GM11168 (cell line): ENCODE measurements at regions not wholly inside any gene's neighbourhood (a gene's known extent, or its start where the extent isn't known, plus 50 kb on each side); places are given as distances from the start of the nearest gene placed in this dataset.
"Not testable (repeated sequence)": the region's sequence is repeated elsewhere in the genome, so short reads cannot be mapped to it uniquely, and the experiment has no call there.

Source experiments
- in situ Hi-C: fragments of 300-500 bp; cut with MboI; formaldehyde crosslinking; loops from one replicate; pipeline ENCODE4 v1.12.0; 2022; ENCODE audit warnings: low sequenced_read_pairs; ENCODE audit not compliant: unreplicated experiment

DNA sequence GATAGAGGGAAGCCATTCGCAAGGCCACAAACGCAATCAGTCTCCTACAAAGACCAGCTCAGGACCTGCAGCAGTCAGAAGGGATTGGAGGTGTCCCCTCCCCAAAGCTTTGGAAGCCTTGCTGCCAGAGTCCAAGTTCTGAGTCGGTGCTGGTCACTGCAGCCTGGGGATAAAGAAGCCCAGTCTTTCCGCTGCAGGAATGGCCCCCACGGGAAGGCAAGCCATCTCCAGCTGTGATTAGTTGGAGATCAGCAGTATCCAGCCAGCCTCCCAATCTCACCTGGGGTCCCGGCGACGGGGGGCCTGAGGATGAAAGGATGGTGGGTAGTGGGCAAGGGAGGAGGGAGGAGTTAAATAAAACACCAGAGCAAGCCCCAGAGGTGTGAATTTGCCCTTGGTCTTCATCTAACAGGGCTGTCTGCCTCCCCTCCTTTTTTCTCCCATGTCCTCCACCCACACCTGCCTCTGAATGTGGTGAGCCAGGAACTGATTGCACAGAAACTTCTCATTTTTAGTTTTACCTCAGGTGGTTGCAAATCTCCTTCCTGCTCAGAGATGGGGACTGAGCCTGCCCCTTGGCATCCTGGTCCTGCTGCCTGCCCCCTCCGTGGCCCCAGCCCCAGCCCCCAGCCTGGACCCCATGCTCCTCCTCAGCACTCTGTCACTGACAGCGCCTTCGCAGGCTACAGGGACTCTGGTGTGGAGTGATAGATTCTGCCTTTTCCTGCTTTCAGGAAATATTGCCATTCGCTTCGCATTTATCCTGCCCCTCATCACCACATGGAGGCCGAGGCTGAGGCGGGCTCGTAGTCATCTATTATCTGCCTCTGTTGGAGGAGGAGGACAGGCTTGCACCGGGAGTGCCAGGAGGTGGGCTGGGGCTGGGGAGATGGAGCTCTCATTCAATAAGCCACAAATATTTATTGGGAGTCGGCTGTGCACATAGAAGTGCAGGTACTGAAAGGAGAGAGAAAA, 262.9 kb upstream of the SDK2 start:
- in situ Hi-C loops = no loop called here

DNA sequence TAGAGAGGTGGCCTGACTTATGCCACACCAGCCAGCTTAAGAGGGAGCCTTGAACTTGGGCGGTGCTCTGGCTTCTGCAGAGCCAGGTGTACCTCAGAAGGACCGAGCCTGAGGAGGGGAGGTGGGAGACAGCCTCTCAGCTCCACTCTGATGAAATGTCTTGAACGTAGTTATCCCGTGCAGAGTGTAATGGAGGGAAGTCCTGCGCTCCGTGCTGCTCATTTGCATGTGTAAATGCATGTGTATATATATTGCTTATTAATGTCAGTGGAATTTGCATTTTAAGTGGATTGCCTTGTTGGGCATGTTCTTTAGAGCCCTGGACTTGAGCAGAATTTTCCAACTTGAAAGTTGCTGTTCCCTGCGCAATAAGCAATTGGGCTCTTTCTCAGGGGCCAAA, 264.9 kb upstream of the SDK2 start:
- in situ Hi-C loops = no loop called here

DNA sequence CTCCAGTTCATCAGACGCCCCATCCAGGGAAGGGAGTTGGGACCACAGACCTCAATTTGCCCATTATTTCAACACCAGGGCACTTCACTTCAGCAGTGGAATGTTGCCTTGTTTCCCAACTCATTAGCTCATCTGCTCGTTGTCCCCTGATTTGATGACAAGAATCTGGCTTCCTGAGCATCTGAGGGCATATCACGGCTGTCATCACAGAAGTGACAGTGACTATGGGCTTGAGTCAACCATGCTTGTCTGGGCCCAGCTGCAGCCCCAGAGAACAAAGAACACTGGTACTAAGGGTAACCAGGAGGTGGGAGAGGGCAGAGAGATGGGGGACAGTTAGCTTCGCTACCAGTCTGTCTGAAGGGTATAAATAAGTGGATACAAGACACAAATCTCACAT, 266.0 kb upstream of the SDK2 start:
- in situ Hi-C loops = no loop called here

DNA sequence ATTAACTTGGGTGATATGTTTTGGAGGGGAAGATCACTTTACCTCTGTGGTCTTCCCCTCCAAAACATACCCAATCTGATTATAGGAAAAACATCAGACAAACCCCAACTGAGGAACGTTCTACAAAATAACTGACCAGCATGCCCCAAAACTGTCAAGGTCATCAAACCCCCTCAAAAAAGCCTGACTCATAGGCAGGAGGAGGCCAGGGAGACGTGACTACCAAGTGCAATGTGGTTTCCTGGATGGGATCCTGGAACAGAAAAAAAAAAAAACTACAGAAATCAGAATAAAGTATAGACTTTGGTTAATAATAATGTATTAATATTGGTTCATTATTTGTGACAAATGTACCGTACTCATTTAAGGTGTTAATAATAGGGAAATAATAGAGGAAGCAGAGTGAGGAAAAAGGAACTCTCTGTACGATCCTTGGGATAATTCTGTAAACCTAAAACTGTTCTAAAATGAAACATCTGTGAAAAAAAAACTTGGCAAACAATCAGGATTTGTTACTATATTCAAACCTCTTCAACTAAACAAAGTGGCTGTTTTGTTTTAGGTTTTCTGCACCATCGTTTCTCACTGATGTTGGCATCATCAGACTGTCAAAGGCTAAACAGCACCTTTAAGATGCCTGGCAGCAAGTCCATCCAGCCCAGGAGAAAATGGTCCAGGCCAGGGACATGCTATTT, 266.7 kb upstream of the SDK2 start:
- in situ Hi-C loops = no loop called here

DNA sequence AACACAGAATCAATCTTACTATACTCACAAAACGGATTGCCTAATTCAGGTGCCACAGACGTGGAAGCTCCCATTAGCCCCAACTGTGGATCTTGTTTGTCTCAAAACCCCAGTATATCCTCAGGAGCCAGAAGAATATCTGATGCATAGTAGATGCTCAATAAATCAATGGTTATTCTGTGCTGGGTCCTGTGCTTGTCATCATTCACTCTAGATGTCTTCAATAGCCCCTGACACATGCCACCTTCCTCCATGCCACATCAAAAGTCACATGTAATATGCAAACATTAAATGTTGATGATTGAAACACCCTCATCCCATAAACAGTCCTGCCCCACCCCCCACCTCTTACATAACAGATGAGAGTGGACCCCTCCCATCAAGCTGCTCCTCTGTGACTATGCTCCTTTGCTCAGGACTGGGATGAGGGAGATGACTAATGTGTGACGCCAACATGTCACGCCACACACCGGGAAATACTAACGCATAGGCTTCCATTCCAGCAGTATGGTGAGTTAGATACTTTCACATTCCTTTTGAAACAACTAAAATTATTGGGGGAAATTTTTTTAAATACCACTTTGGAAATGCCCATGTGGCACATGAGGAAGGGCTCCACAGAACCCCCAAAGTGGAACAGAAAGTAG, 267.6 kb upstream of the SDK2 start:
- in situ Hi-C loops = no loop called here

DNA sequence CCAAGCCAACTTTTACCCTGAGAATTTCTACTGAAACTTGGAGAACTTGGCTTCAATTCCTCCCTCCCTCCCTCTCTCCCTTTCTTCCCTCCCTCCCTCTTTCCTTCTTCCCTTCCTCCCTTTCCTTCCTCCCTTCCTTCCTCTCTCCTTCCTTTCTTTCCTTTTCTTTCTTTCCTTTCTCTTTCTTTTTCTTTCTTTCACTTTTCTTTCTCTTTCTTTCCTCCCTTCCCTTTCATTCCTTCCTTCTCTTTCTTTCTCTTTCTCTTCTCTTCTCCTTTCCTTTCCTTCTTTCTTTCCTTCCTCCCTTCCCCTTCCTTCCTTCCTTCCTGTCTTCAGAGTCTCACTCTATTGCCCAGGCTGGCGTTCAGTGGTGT, 268.1 kb upstream of the SDK2 start:
- in situ Hi-C loops = no loop called here

DNA sequence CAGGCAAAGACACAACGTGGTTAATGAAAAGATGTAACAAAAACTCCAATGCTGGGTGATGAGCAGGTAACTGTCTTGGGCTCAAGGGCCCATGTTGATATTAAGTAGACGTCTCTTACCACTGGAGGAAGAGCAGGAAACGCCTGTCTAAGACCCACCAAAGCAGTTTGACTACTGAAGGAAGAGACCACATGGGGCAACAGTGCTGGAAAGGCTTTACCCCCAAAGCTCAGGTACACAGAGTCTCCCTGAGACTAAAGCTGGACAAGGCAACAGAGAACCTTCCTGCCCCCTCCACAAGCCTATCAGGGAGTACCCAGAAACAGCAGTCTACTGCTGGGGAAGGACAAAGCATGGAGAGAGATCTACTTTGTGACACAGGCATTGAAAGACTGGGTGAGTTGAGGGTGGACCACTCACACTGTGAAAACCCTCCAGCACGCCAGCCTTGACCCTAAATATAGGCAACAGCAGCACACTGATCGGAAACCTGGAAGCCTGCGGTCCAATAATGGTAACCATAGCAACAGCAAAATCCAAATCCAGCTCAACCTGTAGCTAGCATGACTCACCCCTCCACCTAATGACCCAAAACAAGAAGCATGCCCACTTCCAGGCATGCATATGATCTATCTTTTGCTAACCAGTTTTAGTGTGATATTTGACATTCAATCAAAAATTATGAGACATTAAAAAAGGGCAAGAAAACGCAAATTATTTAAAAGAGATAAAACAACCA, 270.5 kb upstream of the SDK2 start:
- in situ Hi-C loops = no loop called here

DNA sequence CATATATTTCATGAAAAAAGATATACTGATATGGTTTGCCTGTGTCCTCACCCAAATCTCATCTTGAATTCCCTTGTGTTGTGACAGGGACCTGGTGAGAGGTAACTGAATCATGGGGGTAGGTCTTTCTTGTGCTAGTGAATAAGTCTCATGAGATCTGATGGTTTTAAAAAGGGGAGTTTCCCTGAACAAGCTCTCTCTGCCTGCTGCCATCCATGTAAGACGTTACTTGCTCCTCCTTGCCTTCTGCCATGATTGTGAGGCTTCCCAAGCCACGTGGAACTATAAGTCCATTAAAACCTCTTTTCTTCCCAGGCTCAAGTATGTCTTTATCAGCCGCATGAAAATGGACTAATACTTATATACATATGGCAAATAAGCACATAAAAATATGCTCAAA, 274.8 kb upstream of the SDK2 start:
- in situ Hi-C loops = not testable (repeated sequence)

DNA sequence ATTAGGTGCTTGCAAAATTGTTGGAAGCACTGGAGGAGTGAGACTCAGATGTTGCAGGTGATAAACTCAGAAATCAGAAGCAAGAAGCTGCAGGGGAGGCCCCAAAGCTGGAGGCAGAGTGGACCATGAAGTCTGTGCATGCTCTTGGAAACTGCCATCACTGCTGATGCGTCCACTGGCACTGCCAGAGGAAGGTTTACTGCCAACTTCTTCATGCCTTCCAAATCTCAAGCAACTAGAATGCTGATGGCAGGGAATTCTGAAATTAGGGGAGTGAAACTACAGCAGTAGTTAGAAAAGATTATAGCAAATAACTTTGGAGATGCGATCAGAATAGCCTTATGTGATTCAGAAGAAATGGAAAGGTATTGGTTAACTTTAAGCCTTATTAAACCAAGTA, 277.1 kb upstream of the SDK2 start:
- in situ Hi-C loops = no loop called here

DNA sequence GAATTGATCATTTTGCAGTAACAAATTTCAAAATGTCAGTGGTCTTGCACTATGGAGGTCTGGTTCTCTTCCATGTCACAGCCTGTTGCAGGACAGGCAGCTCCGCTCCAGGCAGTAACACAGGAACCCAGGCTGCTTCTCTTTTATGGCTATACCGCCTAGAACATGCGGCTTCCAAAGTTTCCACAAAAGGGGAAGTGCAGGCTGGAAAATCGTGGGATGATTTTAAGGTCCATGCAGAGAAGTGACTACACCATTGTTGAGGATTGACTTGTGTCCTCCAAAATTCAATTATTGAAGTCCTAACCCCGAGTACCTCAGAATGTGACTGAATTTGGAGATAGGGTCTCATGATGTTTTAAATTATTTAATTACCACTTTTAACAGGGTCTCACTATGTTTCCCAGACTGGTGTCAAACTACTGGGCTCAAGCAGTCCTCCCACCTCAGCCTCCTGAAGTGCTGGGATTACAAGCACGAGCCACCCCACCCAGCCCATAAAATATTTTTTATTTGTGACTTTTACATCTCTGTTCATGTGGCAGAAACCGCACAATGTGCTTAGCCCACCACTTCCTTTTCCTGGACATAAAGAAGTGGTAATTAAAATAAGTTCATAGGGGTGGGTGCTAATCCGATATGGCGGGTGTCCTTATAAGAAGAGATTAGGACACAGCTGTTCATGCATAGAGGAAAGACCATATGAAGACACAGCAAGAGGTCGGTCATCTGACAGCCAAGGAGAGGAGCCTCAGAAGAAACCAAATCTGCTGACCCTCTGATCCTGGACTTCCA, 279.2 kb upstream of the RPL38 start:
- in situ Hi-C loops = no loop called here

DNA sequence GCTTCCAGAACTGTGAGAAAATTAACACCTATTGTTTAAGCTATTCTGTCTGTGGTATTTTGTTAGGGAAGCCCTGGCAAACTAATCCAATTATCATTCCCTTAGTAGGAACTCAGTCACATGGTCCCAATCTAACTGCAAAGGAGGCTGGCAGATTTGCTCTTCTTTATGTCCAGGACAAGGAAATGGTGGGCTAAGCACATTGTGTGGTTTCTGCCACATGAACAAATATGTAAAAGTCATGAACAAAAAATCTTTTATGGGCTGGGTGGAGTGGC, 278.6 kb upstream of the RPL38 start:
- in situ Hi-C loops = no loop called here

DNA sequence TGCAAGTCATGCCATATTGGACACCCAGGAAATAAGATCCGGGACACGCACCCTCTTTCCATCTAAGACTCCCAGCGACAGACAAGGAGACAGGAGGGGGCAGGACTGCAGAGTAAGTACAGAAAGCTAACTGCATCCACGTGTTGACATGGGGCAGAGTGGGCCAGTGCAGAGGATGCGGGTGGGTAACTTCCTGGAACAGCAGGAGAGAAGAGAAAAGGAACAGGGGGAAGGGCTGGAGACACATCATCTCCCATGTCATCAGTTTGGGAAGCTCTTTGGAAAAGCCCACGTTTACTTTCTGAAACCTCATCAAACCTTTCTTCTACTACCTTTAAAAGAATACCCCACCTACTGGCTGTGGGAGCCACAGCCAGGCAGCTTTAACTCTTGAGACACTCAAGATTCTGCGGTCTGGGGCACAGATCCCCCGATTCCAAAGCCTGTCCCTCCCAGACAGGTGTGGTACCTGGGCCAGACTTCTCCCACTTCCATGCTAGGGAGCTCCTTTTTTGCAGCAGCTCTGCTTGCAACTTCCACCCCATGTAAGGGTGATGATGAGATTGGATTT, 273.5 kb upstream of the RPL38 start:
- in situ Hi-C loops = no loop called here

DNA sequence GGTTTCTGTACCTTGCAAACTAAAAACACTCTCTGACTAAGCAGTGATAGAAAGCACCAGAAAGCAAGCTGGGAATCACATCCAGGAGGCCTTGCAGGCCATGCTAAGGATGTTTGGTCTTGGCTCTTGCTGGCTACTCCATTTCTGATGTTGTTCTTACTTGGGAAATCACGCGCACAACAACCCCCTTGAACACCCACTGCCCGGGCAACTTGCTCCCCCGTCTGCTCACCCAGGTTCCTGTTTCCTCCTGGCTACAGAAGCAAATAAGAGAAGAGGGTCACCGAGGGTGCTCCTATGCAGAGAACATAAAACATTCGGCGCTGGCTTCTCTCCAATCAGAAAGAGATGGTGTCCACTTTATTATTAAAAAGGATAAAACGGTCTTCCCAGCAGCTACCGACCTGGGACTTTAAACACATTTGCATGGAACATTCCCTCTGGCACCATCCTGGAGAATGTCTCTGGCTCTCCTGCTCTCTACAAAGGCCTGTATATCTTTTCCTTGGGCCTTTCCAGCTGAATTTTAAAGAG, 271.2 kb upstream of the RPL38 start:
- in situ Hi-C loops = no loop called here

DNA sequence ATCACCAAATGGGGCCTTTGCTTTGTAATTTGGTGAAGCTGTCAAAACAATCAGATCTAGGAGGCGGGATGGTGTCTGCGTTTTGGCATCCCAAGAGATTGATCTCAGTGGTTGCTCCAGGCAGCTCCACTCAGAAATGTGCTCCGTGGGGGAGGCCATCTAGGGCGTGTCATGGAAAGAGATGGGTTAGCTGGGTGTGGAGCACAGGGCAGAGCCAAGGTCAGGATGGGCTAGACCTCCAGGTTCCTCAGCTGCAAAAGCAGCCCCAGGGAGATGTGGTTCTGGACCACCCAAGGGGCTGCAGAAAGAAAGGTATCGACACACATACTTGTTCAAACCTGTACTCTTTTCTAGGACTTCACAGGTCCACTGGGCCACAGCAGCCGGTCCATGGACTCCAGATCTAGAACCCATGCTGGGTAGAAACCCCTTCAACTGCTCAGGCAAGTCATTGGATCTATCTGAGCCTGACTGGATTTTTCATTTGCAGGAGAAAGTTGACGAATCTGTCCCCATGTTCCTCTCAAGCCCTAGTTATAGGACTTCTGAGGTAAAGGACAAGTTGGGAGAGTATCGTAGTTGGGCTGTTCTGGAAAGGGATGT, 270.2 kb upstream of the RPL38 start:
- in situ Hi-C loops = no loop called here

DNA sequence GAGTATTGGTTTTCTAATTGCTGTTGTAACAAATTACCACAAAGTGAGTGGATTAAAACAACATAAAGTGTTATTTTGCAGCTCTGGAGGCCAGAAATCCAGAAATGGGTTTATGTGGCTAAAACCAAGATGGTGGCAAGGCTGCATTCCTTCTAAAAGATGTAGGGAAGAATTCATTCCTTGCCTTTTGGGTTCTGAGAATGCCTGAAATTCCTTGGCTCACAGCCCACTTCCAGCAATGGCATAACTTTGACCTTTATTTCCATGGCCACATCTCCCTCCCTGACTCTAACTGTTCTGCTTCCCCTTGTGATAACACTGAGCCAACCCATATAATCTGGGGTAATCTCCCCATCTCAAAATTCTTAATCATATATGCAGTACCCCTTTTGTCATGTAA, 269.6 kb upstream of the RPL38 start:
- in situ Hi-C loops = no loop called here

DNA sequence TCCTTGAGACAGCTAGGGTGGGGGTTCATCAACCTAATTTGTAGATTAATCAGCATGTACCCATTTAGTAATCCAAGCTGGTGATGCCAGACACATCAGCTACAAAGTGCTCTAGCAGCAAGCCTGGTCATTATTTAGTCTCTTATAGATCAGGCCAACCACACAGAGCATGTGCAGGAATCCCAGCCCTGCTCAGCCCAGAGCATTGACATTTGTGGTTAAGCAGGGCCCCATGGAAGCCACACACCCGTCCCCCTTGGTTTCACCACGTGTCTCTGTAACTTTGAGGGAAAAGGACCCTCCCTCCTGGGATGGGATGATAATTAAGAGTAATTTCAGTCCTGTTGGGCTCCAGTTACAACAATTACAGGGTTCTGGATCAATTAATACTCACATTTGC, 268.8 kb upstream of the RPL38 start:
- in situ Hi-C loops = no loop called here

DNA sequence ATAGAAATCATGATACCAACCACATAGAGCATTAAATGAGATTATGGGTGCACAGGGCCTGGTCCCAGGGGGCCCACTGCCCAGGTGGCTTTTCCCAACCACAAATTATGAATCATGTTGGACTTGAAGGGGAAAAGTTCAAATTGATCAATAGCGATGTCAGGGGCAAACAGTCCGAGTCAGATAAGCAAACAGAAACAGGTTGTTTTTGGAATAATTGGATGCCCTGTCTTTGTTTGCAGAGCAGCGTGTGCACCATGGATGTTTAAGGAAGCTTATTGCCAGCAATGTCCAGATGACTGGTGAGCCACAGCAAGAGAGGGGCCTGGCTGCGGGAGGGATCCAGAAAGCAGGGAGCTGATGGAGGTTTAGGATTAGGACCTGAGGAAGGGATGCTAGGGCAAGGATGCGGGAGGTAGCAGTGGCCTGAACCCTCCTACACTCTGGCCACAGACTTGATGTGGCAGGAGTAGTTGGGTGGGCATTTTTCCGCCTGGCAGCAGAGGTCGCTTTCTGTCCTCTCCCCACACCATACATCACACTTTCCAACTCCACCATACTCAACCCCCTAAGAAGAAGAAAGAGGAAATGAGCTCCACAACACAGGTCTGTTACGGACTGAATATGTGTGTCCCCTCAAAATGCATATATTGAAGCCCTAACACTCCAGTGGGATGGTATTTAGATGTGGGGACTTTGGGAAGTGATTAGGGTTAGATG, 266.4 kb upstream of the RPL38 start:
- in situ Hi-C loops = no loop called here

DNA sequence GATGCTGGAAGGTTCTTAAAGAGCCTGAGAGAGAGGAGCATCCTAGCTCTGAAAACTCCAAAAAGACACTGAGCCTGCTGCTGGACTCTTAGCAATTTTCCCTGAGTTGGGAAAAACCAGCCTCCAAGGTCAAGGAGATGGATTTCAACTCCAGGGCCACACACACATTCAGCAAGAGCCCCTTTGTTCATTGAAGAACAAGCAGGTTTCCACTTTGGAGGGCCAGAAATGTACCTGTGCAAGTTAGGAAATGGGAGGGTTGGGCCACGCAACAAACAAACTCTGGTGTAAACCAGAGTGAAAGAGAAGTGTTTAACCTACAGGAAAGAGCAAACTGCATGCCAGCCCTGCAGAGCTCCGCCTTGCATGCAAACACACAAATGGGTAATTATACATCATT, 264.8 kb upstream of the RPL38 start:
- in situ Hi-C loops = no loop called here
